ENCODE measurements at regions not wholly inside any gene's neighbourhood (a gene's known extent, or its start where the extent isn't known, plus 50 kb on each side); places are given as distances from the start of the nearest gene placed in this dataset.

- Histone ChIP-seq H3K27ac (replicated peaks) (no peak overlapping the region), H3K27me3 (ENCODE audit: insufficient read depth, poor library complexity, severe bottlenecking) (no peaks in the 10 kb centered on the region), H3K4me3 (replicated peaks; ENCODE audit: insufficient read depth, low read length) (no peak overlapping the region)
- DNase-seq (ENCODE audit: low read depth in 1 of 2, low spot score in 1 of 2): no peak
- TF ChIP-seq CTCF (IDR thresholded peaks at IDR 0.05; ENCODE audit: insufficient read depth, low read length) (no peak), GABPA (IDR thresholded peaks at IDR 0.05; ENCODE audit: low read depth) (no peak), SPI1 (IDR thresholded peaks at IDR 0.05; ENCODE audit: borderline replicate concordance, low read depth) (no peak), REST (IDR thresholded peaks at IDR 0.05; ENCODE audit: insufficient replicate concordance, low read depth) (no peak), POLR2AphosphoS5 (IDR thresholded peaks at IDR 0.05; ENCODE audit: low read depth) (no peak)
Measured at GRCh38 chr2:40725950-40726349, 274.1 kb upstream of the SLC8A1 start.

GRCh38 chr2:40734797-40735196 is 282.9 kb upstream of the SLC8A1 start:
- no peak overlapping the region for H3K27ac ChIP-seq (replicated peaks)
- TF ChIP-seq CTCF (IDR thresholded peaks at IDR 0.05; ENCODE audit: insufficient read depth, low read length) (no peak), POLR2AphosphoS5 (IDR thresholded peaks at IDR 0.05; ENCODE audit: low read depth) (no peak), REST (IDR thresholded peaks at IDR 0.05; ENCODE audit: insufficient replicate concordance, low read depth) (no peak), GABPA (IDR thresholded peaks at IDR 0.05; ENCODE audit: low read depth) (no peak), SPI1 (IDR thresholded peaks at IDR 0.05; ENCODE audit: borderline replicate concordance, low read depth) (no peak)
- no peaks in the 10 kb centered on the region for H3K27me3 ChIP-seq (ENCODE audit: insufficient read depth, poor library complexity, severe bottlenecking)
- no peak overlapping the region for H3K4me3 ChIP-seq (replicated peaks; ENCODE audit: insufficient read depth, low read length)
- no peak for DNase-seq (ENCODE audit: low read depth in 1 of 2, low spot score in 1 of 2)

- H3K4me3 ChIP-seq (replicated peaks; ENCODE audit: insufficient read depth, low read length): no peak overlapping the region
- DNase-seq (ENCODE audit: low read depth in 1 of 2, low spot score in 1 of 2): no peak
- TF ChIP-seq POLR2AphosphoS5 (IDR thresholded peaks at IDR 0.05; ENCODE audit: low read depth) (no peak), CTCF (IDR thresholded peaks at IDR 0.05; ENCODE audit: insufficient read depth, low read length) (no peak), SPI1 (IDR thresholded peaks at IDR 0.05; ENCODE audit: borderline replicate concordance, low read depth) (no peak), REST (IDR thresholded peaks at IDR 0.05; ENCODE audit: insufficient replicate concordance, low read depth) (no peak), GABPA (IDR thresholded peaks at IDR 0.05; ENCODE audit: low read depth) (no peak)
- H3K27ac ChIP-seq (replicated peaks): no peak overlapping the region
- no peaks in the 10 kb centered on the region for H3K27me3 ChIP-seq (ENCODE audit: insufficient read depth, poor library complexity, severe bottlenecking)
Measured at GRCh38 chr2:40737180-40737579, 285.3 kb upstream of the SLC8A1 start.

Data from HL-60 (cell line).